ENCODE measurements at regions not wholly inside any gene's neighbourhood (a gene's known extent, or its start where the extent isn't known, plus 50 kb on each side); places are given as distances from the start of the nearest gene placed in this dataset.
"Not testable (repeated sequence)": the region's sequence is repeated elsewhere in the genome, so short reads cannot be mapped to it uniquely, and the experiment has no call there.

GRCh38 chrX:71822314-71822713 is 59.2 kb downstream of the CXorf49B start:
- not testable (repeated sequence) for DNase-seq

DNA sequence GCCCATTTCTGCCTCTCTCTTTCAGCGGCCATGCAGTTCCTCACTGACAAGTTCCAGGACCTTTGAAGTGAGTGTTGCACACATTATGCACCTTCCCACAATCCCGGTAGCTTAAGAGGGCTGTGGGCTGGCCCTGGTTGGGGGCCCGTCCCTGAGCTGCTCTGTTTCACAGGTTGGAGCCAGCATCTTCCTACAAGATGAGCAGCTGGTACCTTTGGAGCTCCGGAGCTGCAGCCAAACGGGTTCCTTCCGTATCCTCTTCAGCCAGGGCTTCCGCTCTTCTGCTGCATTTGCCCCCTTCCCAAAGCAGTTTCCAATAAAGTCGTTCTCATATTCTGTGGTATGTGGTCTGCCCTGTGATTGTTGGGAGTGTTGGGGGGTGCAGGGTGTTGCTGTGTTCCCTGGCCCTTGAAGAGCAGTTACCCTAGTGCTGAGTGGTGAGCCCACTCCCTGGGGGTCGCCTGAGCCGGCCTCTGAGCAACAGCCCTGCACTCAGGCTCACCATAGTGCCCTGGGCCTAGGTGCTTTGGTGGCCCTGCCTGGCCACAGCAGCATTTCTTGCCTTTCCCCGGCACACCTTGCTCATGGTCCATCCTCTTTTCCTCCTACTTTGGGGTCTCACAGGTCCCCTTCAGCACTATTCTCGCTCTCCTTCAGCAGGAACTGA is 60.4 kb downstream of the CXorf49B start:
- no peak for DNase-seq

GRCh38 chrX:71828086-71828485 is 64.9 kb downstream of the CXorf49B start:
- no peak for DNase-seq

- DNase-seq, result not testable (repeated sequence)
Measured at GRCh38 chrX:71838092-71838491, 72.6 kb upstream of the NHSL2 start.

DNA sequence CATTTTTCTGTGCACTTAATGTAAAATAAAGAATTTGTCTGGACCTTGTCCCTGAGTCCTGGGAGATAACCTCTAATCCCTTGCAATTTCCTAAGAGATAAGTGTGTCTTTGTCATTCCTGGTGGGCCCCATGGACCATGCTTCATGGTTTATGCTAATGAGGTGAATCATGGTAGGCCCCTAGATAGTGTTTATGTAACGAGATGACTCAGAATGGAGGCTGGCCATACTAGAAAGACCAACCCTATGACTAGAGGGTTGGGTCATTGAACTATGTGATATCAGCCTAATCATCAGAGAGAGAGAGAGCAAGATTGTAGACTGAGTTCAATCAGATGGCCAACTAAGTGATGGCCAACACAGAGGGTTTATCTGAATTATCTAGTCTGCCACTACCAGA is 64.2 kb upstream of the NHSL2 start:
- DNase-seq, result no peak

DNA sequence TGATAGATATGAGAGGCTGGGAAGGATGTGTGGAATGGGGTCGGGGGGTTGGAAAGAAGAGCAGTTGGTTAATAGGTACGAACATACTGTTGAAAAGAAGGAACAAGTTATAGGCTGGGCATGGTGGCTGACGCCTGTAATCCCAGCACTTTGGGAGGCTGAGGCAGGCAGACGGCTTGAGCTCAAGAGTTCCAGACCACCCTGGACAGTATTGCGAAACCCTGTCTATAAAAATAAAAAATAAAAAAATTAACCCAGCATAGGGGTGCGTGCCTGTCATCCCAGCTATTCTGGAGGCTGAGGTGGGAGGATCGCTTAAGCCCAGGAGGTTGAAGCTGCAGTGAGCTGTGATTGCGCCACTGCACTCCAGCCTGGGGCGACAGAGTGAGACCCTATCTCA is 58.5 kb upstream of the NHSL2 start:
- DNase-seq, result no peak

DNA sequence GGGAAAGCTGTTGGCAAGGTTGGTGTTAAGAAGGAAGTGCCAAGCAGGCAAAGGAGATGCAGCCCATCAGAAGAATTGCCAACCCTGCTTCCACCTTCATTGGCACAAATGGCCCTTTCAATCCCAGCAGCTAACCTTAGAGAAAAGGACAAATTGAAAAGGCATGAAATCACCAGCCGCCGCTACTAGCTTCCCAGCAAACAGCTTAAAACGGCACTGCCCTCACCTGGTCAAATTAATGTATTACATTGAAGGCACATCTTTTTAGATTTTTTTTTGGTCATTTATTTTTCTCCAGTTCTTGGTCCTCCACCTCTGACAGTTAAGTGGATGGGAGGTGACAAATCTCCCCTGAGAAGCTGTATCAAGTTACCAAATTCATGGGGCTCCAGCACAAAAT is 51.0 kb upstream of the NHSL2 start:
- peak; percentile 17 for DNase-seq
